ENCODE measurements at regions not wholly inside any gene's neighbourhood (a gene's known extent, or its start where the extent isn't known, plus 50 kb on each side); places are given as distances from the start of the nearest gene placed in this dataset.
"Not testable (repeated sequence)": the region's sequence is repeated elsewhere in the genome, so short reads cannot be mapped to it uniquely, and the experiment has no call there.

DNA sequence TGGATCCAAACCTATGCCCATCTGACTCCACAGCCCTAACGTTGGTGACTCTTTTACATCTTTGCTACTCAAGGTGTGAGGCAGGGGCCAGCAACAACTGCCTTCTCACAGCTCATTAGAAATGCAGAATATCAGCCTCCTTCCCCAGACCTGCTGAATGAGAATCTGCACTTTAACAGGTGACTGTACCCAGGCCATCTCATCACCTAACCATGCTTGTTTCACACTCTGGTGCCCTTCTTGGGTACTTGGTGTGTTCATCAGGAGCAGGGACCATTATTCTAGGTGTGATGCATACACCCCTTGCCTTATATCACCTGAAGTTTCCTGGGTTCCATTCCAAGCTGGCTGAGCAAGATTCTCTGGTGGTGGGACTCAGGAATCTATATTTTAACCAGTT, 196.3 kb upstream of the LMCD1 start:
- no peak overlapping the region for H3K9ac ChIP-seq (ENCODE audit: low read depth, low read length)
- no peak overlapping the region for H3K4me3 ChIP-seq (ENCODE audit: low read length)
- H3K27me3 ChIP-seq (ENCODE audit: insufficient read depth, low read length), result no peaks in the 10 kb centered on the region
- peaks cover 16% of the 10 kb centered on the region; the same call in 1 of the 2 replicates for H3K9me3 ChIP-seq (ENCODE audit: insufficient read depth, low read depth, low read length)
- WGBS, result 73% methylated on average over 1 of the region's 1 CpG
- no peaks in the 10 kb centered on the region; the same call in 1 of the 2 replicates for H3K4me1 ChIP-seq (ENCODE audit: insufficient read depth, low read length)
- H3K27ac ChIP-seq (ENCODE audit: low read depth, low read length), result no peak overlapping the region
- H3K36me3 ChIP-seq (ENCODE audit: insufficient read depth, low read length), result no peaks in the 10 kb centered on the region

DNA sequence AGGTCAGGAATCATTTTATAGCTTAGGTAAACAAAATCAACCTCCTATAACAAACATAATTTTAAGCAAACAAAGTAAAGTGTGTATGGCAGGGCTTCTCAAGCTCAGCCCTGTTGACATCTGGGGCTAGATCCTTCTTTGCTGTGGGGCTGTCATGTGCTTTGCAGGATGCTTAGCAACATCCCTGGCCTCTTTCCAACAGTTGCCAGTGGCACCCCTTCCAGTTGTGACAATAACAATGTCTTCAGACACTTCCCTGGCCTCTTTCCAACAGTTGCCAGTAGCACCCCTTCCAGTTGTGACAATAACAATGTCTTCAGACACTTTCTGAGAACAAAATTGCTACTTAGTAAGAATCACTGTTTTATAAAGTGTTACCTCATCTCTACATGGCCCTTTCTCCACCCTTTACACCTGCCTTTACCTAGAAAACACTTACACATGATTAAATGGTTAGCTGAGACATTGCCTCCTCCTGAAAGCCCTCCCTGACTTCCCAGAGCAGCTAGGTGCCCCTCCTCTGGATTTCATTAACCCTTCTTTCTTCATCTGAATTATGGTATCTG, 194.0 kb upstream of the LMCD1 start:
- no peak overlapping the region for H3K4me3 ChIP-seq (ENCODE audit: low read length)
- H3K27me3 ChIP-seq (ENCODE audit: insufficient read depth, low read length), result no peaks in the 10 kb centered on the region
- no peak overlapping the region for H3K9ac ChIP-seq (ENCODE audit: low read depth, low read length)
- H3K27ac ChIP-seq (ENCODE audit: low read depth, low read length), result no peak overlapping the region
- H3K36me3 ChIP-seq (ENCODE audit: insufficient read depth, low read length), result no peaks in the 10 kb centered on the region
- no peaks in the 10 kb centered on the region; the same call in 1 of the 2 replicates for H3K4me1 ChIP-seq (ENCODE audit: insufficient read depth, low read length)
- peaks cover 16% of the 10 kb centered on the region; the same call in 1 of the 2 replicates for H3K9me3 ChIP-seq (ENCODE audit: insufficient read depth, low read depth, low read length)

GRCh38 chr3:8311321-8311720, 190.3 kb upstream of the LMCD1 start:
- no peaks in the 10 kb centered on the region; the same call in 1 of the 2 replicates for H3K4me1 ChIP-seq (ENCODE audit: insufficient read depth, low read length)
- H3K9me3 ChIP-seq (ENCODE audit: insufficient read depth, low read depth, low read length), result peaks cover 16% of the 10 kb centered on the region; the same call in 1 of the 2 replicates
- 89% methylated on average over 1 of the region's 3 CpGs for WGBS
- H3K36me3 ChIP-seq (ENCODE audit: insufficient read depth, low read length), result no peaks in the 10 kb centered on the region
- no peak overlapping the region for H3K27ac ChIP-seq (ENCODE audit: low read depth, low read length)
- no peak overlapping the region for H3K4me3 ChIP-seq (ENCODE audit: low read length)
- H3K27me3 ChIP-seq (ENCODE audit: insufficient read depth, low read length), result no peaks in the 10 kb centered on the region
- H3K9ac ChIP-seq (ENCODE audit: low read depth, low read length), result no peak overlapping the region

GRCh38 chr3:8312685-8313084, 188.9 kb upstream of the LMCD1 start:
- Histone ChIP-seq H3K27ac (ENCODE audit: low read depth, low read length) (no peak overlapping the region), H3K4me1 (ENCODE audit: insufficient read depth, low read length) (peaks cover 6% of the 10 kb centered on the region), H3K9ac (ENCODE audit: low read depth, low read length) (no peak overlapping the region), H3K36me3 (ENCODE audit: insufficient read depth, low read length) (no peaks in the 10 kb centered on the region), H3K27me3 (ENCODE audit: insufficient read depth, low read length) (no peaks in the 10 kb centered on the region), H3K9me3 (ENCODE audit: insufficient read depth, low read depth, low read length) (peaks cover 16% of the 10 kb centered on the region; the same call in 1 of the 2 replicates), H3K4me3 (ENCODE audit: low read length) (no peak overlapping the region)

GRCh38 chr3:8313560-8314267, 187.9 kb upstream of the LMCD1 start:
- 91% methylated on average over 5 of the region's 5 CpGs for WGBS

DNA sequence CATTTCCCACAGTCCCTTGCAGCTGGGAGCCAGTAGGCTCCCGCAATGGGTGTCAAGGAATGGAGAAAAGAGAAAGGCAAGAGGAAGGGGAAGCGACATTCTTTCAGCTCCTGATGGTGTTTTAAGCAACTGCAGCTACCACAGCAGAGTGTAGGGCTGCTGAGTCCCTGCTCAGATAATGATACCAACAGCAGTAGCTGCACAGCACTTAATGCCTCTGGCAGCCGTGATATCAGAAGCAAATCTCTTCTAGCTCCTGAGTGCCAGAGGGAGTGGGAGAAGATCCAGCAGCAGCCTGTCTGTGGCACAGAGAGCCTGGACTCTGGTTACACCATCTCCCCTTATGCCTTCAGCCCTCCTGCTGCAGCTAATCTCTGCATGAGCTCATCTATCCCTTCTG, 186.1 kb upstream of the LMCD1 start:
- H3K36me3 ChIP-seq (ENCODE audit: insufficient read depth, low read length); H3K27ac ChIP-seq (ENCODE audit: low read depth, low read length); H3K9me3 ChIP-seq (ENCODE audit: insufficient read depth, low read depth, low read length); H3K27me3 ChIP-seq (ENCODE audit: insufficient read depth, low read length); H3K4me3 ChIP-seq (ENCODE audit: low read length); H3K9ac ChIP-seq (ENCODE audit: low read depth, low read length): not testable (repeated sequence)
- WGBS, result 94% methylated on average over 3 of the region's 3 CpGs
- peaks cover 20% of the 10 kb centered on the region for H3K4me1 ChIP-seq (ENCODE audit: insufficient read depth, low read length)

More at GRCh38 chr3:8313560-8314267, 187.9 kb upstream of the LMCD1 start:
- no peaks in the 10 kb centered on the region for H3K36me3 ChIP-seq (ENCODE audit: insufficient read depth, low read length)
- no peak overlapping the region for H3K4me3 ChIP-seq (ENCODE audit: low read length)
- no peaks in the 10 kb centered on the region for H3K27me3 ChIP-seq (ENCODE audit: insufficient read depth, low read length)
- H3K27ac ChIP-seq (ENCODE audit: low read depth, low read length), result no peak overlapping the region
- no peak overlapping the region for H3K9ac ChIP-seq (ENCODE audit: low read depth, low read length)
- peaks cover 6% of the 10 kb centered on the region; the same call in 1 of the 2 replicates for H3K9me3 ChIP-seq (ENCODE audit: insufficient read depth, low read depth, low read length)
- peaks cover 15% of the 10 kb centered on the region for H3K4me1 ChIP-seq (ENCODE audit: insufficient read depth, low read length)

DNA sequence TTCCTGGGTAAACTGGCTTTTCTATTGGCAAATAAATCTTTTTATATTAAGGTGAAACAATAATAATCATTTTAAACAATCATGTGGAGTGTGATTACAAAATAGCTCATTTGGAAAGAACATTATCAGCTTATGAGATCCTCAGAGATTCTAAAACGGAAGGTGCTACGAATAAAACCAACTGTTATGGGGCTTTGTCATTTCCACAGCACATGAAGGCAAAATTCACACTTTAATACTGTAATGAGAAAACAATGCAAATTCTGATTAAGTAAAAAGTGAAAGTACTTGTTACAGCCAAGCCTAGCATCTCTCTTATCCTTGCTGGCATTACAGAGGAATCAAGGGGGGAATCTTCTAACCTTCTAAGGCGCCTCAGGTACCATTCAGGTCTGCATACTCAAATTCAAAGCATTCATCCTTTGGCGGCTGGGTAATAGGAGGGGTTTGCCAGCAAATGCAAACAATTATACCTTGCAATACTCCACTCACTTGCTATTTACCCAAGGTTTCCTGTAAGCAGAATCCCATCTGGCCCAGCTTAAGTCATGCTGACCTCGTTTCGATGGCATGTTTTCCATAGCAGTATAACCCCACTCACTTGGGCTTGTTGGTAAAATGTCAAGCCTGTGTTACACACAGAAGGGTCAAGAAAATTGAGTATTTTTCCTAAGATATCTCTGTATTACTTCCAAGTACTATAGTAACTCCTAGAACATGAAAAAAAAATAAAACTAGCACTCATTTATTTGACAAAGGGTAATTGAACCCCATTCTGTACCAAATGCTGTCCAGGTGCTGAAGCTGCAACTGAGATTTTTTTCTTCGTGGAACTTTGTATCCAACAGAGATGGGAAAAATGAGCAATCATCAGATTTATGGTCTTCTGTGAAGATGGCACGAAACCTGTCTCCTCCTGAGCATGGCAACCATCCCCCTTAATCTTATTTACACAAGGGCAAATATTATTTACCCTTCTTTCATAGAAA, 183.7 kb upstream of the LMCD1 start:
- no peaks in the 10 kb centered on the region for H3K27me3 ChIP-seq (ENCODE audit: insufficient read depth, low read length)
- H3K9ac ChIP-seq (ENCODE audit: low read depth, low read length), result no peak overlapping the region
- H3K4me1 ChIP-seq (ENCODE audit: insufficient read depth, low read length), result peaks cover 34% of the 10 kb centered on the region
- WGBS, result 84% methylated on average over 7 of the region's 8 CpGs
- no peaks in the 10 kb centered on the region for H3K36me3 ChIP-seq (ENCODE audit: insufficient read depth, low read length)
- H3K4me3 ChIP-seq (ENCODE audit: low read length), result no peak overlapping the region
- no peak overlapping the region for H3K27ac ChIP-seq (ENCODE audit: low read depth, low read length)
- H3K9me3 ChIP-seq (ENCODE audit: insufficient read depth, low read depth, low read length), result no peaks in the 10 kb centered on the region

GRCh38 chr3:8319935-8320634, 181.5 kb upstream of the LMCD1 start:
- H3K27me3 ChIP-seq (ENCODE audit: insufficient read depth, low read length), result no peaks in the 10 kb centered on the region
- H3K27ac ChIP-seq (ENCODE audit: low read depth, low read length), result no peak overlapping the region
- no peaks in the 10 kb centered on the region for H3K36me3 ChIP-seq (ENCODE audit: insufficient read depth, low read length)
- H3K9me3 ChIP-seq (ENCODE audit: insufficient read depth, low read depth, low read length), result no peaks in the 10 kb centered on the region
- peaks cover 34% of the 10 kb centered on the region for H3K4me1 ChIP-seq (ENCODE audit: insufficient read depth, low read length)
- 53% methylated on average over 2 of the region's 2 CpGs for WGBS
- no peak overlapping the region for H3K9ac ChIP-seq (ENCODE audit: low read depth, low read length)
- H3K4me3 ChIP-seq (ENCODE audit: low read length), result no peak overlapping the region

DNA sequence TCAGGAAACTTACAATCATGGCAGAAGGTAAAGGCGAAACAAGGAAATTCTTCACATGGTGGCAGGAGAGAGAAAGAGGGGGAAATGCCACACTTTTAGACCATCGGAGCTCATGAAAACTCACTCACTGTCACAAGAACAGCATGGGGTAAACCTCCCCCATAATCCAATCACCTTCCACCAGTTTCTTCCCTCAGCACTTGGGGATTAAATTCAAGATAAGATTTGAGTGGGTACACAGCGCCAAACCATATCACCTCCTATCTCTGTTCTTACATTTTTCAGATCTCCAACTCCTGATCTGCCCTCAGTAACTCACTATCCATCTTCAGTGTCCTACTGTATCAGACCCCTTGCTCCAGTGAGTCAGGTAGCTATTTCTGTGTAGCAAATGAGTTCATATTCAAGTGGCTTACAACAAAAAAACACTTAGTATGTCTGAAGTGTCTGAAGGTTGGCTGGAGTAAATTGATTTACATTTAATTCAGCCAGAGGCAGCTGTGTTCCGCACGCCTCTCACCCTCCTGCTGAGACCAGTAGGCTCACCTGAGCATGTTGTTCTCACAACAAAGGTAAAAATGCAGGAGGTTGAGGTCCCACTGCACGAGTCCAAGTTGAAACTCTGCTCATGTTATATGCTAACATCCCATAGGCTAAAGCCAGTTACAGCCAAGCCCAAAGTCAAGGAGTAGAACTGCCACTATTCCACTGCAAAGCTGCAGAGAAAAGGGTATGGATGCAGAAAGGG, 180.7 kb upstream of the LMCD1 start:
- Histone ChIP-seq H3K9me3 (ENCODE audit: insufficient read depth, low read depth, low read length) (no peaks in the 10 kb centered on the region), H3K4me1 (ENCODE audit: insufficient read depth, low read length) (peaks cover 34% of the 10 kb centered on the region), H3K9ac (ENCODE audit: low read depth, low read length) (no peak overlapping the region), H3K27me3 (ENCODE audit: insufficient read depth, low read length) (no peaks in the 10 kb centered on the region), H3K27ac (ENCODE audit: low read depth, low read length) (no peak overlapping the region), H3K4me3 (ENCODE audit: low read length) (no peak overlapping the region), H3K36me3 (ENCODE audit: insufficient read depth, low read length) (no peaks in the 10 kb centered on the region)
- 60% methylated on average over 6 of the region's 6 CpGs for WGBS

- Histone ChIP-seq H3K27ac (ENCODE audit: low read depth, low read length) (no peak overlapping the region), H3K4me3 (ENCODE audit: low read length) (no peak overlapping the region), H3K9ac (ENCODE audit: low read depth, low read length) (no peak overlapping the region), H3K36me3 (ENCODE audit: insufficient read depth, low read length) (no peaks in the 10 kb centered on the region), H3K27me3 (ENCODE audit: insufficient read depth, low read length) (no peaks in the 10 kb centered on the region), H3K9me3 (ENCODE audit: insufficient read depth, low read depth, low read length) (no peaks in the 10 kb centered on the region), H3K4me1 (ENCODE audit: insufficient read depth, low read length) (peaks cover 19% of the 10 kb centered on the region)
- 88% methylated on average over 3 of the region's 3 CpGs for WGBS
Measured at GRCh38 chr3:8324747-8325146, 176.9 kb upstream of the LMCD1 start.

All from HUES64 (cell line).